Chondrocyte (in vitro differentiated cells): ENCODE measurements at regions not wholly inside any gene's neighbourhood (a gene's known extent, or its start where the extent isn't known, plus 50 kb on each side); places are given as distances from the start of the nearest gene placed in this dataset.

ENCODE experiments used
- DNase-seq: peaks from one replicate; pipeline ENCODE4 v3.0.0; 2021; ENCODE audit warnings: mixed read lengths, low spot score
- H3K27ac Mint-ChIP-seq: one replicate; pipeline ENCODE4 v1.8.0; 2021; ENCODE audit warnings: mild to moderate bottlenecking, moderate library complexity, mixed read lengths; ENCODE audit not compliant: unreplicated experiment
- H3K27me3 Mint-ChIP-seq: 2 replicates; pipeline ENCODE4 v1.8.0; 2021; ENCODE audit warnings: low read depth, mixed read lengths
- H3K36me3 Mint-ChIP-seq: 2 replicates; pipeline ENCODE4 v1.8.0; 2021; ENCODE audit warnings: low read depth, mixed read lengths
- H3K4me1 Mint-ChIP-seq: 2 replicates; pipeline ENCODE4 v1.8.0; 2021; ENCODE audit warnings: low read depth, mild to moderate bottlenecking, mixed read lengths
- H3K4me3 Mint-ChIP-seq: one replicate; pipeline ENCODE4 v1.8.0; 2021; ENCODE audit warnings: mild to moderate bottlenecking, moderate library complexity, mixed read lengths; ENCODE audit not compliant: unreplicated experiment
- H3K9me3 Mint-ChIP-seq: 2 replicates; pipeline ENCODE4 v1.8.0; 2021; ENCODE audit warnings: low read depth, mixed read lengths
- TF ChIP-seq, protein P1 (sequence below): fragments of 200-600 bp; sonication (generic); IDR thresholded peaks from 2 replicates; pipeline ENCODE4 v1.5.0; 2021; ENCODE audit warnings: antibody characterized with exemption, mild to moderate bottlenecking, moderate library complexity

DNA sequence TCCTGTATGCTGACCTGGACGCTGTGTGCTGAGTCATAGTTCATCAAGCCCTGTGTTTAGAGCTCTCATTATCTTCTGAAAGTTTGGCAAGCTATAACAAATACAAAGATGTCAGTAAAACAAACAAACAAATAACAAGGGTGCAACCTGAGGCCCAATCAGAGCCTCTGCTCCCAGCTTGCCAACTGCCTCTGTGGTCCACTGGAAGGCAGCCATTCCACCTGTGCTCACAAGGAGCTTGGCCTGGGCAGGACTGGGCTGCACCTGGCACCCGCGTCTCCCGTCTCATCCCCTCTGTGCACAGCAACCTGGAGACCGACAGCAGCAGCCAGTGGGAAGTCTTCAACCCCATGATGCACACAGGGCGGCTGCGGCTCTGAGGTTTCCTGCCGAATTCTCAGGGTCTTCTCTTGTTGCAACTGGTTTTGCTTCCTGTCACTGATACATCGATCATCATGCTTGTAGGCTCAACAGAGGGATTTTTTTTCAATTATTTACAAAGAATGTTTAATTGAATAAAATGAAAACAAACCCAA is 97.8 kb downstream of the TMEM18 start:
- H3K27ac Mint-ChIP-seq, result no peak overlapping the region
- peak; percentile 76 for DNase-seq
- no peak overlapping the region for H3K4me3 Mint-ChIP-seq
- H3K9me3 Mint-ChIP-seq, result peaks cover 19% of the 10 kb centered on the region
- no peaks in the 10 kb centered on the region for H3K4me1 Mint-ChIP-seq
- TF ChIP-seq, protein P1, sequence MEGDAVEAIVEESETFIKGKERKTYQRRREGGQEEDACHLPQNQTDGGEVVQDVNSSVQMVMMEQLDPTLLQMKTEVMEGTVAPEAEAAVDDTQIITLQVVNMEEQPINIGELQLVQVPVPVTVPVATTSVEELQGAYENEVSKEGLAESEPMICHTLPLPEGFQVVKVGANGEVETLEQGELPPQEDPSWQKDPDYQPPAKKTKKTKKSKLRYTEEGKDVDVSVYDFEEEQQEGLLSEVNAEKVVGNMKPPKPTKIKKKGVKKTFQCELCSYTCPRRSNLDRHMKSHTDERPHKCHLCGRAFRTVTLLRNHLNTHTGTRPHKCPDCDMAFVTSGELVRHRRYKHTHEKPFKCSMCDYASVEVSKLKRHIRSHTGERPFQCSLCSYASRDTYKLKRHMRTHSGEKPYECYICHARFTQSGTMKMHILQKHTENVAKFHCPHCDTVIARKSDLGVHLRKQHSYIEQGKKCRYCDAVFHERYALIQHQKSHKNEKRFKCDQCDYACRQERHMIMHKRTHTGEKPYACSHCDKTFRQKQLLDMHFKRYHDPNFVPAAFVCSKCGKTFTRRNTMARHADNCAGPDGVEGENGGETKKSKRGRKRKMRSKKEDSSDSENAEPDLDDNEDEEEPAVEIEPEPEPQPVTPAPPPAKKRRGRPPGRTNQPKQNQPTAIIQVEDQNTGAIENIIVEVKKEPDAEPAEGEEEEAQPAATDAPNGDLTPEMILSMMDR, result no peak
- H3K36me3 Mint-ChIP-seq, result peaks cover 7% of the 10 kb centered on the region
- H3K27me3 Mint-ChIP-seq, result peaks cover 2% of the 10 kb centered on the region

DNA sequence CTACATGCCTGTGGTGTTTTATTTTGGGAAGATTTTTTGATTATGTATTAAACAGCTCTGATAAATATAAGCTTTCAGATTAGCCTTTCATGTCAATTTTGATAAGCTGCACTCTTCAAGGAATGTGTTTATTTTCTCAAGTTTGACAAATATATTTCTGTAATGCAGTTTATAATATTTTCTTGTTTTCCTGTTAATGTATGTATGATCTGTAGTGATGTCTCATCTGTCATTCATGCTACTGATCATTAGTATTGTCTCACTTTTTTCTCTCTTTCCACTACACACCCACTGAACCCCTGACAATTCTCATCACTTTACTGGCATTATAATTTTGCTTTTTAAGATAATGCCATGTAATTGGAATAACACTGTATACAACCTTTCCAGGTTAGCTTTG is 100.9 kb downstream of the TMEM18 start:
- peaks cover 6% of the 10 kb centered on the region for H3K27me3 Mint-ChIP-seq
- peaks cover 8% of the 10 kb centered on the region for H3K36me3 Mint-ChIP-seq
- H3K9me3 Mint-ChIP-seq, result peaks cover 34% of the 10 kb centered on the region
- TF ChIP-seq, protein P1, result no peak
- H3K4me1 Mint-ChIP-seq, result no peaks in the 10 kb centered on the region
- H3K4me3 Mint-ChIP-seq, result no peak overlapping the region
- H3K27ac Mint-ChIP-seq, result no peak overlapping the region
- no peak for DNase-seq

DNA sequence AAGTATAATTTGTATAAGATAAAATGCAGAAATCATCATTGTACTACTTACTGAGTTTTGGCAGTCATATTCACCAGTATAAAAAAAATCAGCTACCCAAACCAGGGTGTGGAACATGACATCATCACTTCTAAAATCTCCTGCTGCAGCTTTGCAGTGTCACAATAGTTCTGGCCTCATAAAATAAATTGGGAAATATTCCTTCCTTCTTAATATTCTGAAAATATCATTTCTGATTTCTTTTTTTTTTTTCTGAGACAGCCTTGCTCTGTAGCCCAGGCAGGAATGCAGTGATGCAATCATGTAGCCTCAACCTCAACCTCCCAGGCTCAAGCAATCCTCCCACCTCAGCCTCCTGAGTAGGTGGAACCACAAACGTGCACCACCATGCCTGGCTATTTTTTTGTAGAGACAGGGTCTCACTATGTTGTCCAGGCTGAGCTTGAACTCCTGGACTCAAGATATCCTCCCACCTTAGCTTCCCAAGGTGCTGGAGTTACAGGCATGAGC is 101.4 kb downstream of the TMEM18 start:
- no peak for DNase-seq
- peaks cover 39% of the 10 kb centered on the region for H3K9me3 Mint-ChIP-seq
- H3K4me3 Mint-ChIP-seq, result no peak overlapping the region
- H3K27me3 Mint-ChIP-seq, result peaks cover 5% of the 10 kb centered on the region
- TF ChIP-seq, protein P1, result no peak
- H3K36me3 Mint-ChIP-seq, result peaks cover 10% of the 10 kb centered on the region
- H3K27ac Mint-ChIP-seq, result no peak overlapping the region
- H3K4me1 Mint-ChIP-seq, result no peaks in the 10 kb centered on the region

DNA sequence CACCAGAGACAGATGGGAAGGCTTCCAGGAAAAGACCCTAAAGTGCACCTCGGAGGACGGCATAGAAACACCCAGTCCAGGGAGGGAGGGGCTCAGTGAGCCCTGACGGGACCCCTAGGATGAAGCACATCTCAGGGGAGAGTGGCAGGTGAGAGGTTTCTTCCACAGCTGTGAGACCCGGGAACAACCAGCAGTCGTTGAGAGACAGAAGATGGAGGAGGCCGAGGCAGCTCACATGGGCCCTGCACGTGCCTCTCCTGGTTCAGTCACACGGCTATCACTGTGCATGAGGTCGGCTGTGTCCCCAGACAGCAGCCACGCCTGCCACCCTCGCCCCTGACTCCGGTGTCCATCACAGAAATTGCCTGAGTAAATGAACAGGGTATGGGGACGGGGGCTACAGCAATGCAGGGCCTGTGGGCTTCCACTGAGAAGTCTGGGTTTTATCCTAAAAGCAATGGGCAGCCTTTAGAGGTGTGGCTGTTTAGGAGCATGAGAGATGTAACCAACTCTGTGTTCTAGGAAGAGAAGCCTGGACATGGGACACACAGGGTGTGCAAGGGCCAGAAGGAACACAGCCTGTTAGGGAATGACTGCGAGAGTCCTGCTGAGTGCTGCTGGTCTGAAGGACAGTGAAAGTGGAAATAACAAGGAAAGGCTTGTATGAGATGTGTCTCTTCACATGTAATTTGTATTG is 102.0 kb downstream of the TMEM18 start:
- DNase-seq, result no peak
- Mint-ChIP-seq H3K27me3 (peaks cover 5% of the 10 kb centered on the region), H3K4me1 (no peaks in the 10 kb centered on the region), H3K9me3 (peaks cover 43% of the 10 kb centered on the region), H3K36me3 (peaks cover 12% of the 10 kb centered on the region), H3K4me3 (no peak overlapping the region), H3K27ac (no peak overlapping the region)
- TF ChIP-seq, protein P1, result no peak

DNA sequence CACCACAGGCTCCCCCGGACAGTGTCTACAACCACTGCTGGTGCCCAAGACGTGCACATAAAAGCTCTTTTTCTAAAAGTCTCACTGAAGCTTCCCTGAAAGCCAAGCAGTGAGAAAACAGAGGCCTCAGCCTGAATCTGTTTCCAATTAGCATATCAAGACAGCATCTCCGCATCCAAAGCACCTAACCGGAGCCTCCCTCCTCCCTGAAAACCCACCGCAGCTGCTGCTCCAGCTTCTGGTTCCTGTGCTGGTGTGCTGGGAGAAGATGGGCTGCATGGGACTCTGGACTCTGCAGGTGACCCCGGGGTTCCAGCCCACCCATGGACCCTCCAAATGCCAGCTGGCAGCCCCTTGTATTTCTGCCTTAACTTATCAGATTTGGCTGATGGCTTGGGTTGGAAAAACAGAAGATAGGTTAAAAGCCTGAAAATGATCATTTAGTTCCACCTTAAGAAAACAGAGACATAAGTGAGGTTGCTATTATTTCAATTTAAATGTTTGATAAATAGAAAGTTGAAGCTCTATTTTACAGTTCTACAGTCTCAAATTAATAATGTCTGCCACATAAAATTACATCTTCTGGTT is 103.3 kb downstream of the TMEM18 start:
- H3K4me3 Mint-ChIP-seq, result no peak overlapping the region
- peaks cover 7% of the 10 kb centered on the region for H3K4me1 Mint-ChIP-seq
- peaks cover 12% of the 10 kb centered on the region for H3K36me3 Mint-ChIP-seq
- DNase-seq, result no peak
- peaks cover 5% of the 10 kb centered on the region for H3K27me3 Mint-ChIP-seq
- no peak overlapping the region for H3K27ac Mint-ChIP-seq
- TF ChIP-seq, protein P1, result no peak
- peaks cover 43% of the 10 kb centered on the region for H3K9me3 Mint-ChIP-seq
